ENCODE measurements at regions not wholly inside any gene's neighbourhood (a gene's known extent, or its start where the extent isn't known, plus 50 kb on each side); places are given as distances from the start of the nearest gene placed in this dataset.

GRCh38 chr17:68675723-68676122, 74.6 kb upstream of the FAM20A start:
- RAD21 ChIA-PET (ENCODE audit: unreplicated experiment), result no interaction called here

More at GRCh38 chr17:68675723-68676122, 74.6 kb upstream of the FAM20A start:
- H4K20me1 ChIP-seq (ENCODE audit: control insufficient read depth, insufficient read depth), result no peaks in the 10 kb centered on the region
- H3K27ac ChIP-seq (ENCODE audit: control insufficient read depth, insufficient read depth), result no peak overlapping the region
- WGBS (ENCODE audit: insufficient coverage, insufficient replicate concordance, low lambda C conversion rate, missing lambda C conversion rate), result 17% methylated on average over 5 of the region's 5 CpGs
- no peak overlapping the region for H2AFZ ChIP-seq (ENCODE audit: control insufficient read depth, low read depth, low read length)
- no peak for FAIRE-seq
- no peak for ATAC-seq
- SMC1A ChIA-PET (ENCODE audit: uncharacterized antibody, unreplicated experiment), result no interaction called here
- H3K4me2 ChIP-seq (ENCODE audit: control insufficient read depth, insufficient read depth), result no peak overlapping the region
- in situ Hi-C loops (cut with MboI) (no loop called here), intact Hi-C loops (cut with micrococcal nuclease; ENCODE audit: unreplicated experiment) (no loop called here)
- H3K4me1 ChIP-seq (ENCODE audit: control insufficient read depth, insufficient read depth, low read length), result no peaks in the 10 kb centered on the region
- no peak overlapping the region for H3K4me3 ChIP-seq
- BruUV-seq (replicated peaks), result no TSS peak
- no peak for DNase-seq (ENCODE audit: low read depth, low spot score)
- TF ChIP-seq ATF7 (IDR thresholded peaks at IDR 0.05; ENCODE audit: low read depth) (no peak), SREBF1 (IDR thresholded peaks at IDR 0.05; ENCODE audit: low read length) (no peak), STAT3 (IDR thresholded peaks at IDR 0.05; ENCODE audit: low read depth, low read length) (no peak), TCF7 (IDR thresholded peaks at IDR 0.05; ENCODE audit: borderline replicate concordance) (no peak), NR2C1 (IDR thresholded peaks at IDR 0.05) (no peak), PKNOX1 (IDR thresholded peaks at IDR 0.05) (no peak), CEBPB (IDR thresholded peaks at IDR 0.05; ENCODE audit: borderline replicate concordance in 1 of 2, low read depth in 2 of 2, low read length in 2 of 2) (no peak), RB1 (IDR thresholded peaks at IDR 0.05; ENCODE audit: borderline replicate concordance) (no peak), SMAD5 (IDR thresholded peaks at IDR 0.05; ENCODE audit: low read depth) (no peak), ELK1 (IDR thresholded peaks at IDR 0.05; ENCODE audit: low read depth, low read length) (no peak), YBX1 (IDR thresholded peaks at IDR 0.05) (no peak)
- TF ChIP-seq, protein P1, sequence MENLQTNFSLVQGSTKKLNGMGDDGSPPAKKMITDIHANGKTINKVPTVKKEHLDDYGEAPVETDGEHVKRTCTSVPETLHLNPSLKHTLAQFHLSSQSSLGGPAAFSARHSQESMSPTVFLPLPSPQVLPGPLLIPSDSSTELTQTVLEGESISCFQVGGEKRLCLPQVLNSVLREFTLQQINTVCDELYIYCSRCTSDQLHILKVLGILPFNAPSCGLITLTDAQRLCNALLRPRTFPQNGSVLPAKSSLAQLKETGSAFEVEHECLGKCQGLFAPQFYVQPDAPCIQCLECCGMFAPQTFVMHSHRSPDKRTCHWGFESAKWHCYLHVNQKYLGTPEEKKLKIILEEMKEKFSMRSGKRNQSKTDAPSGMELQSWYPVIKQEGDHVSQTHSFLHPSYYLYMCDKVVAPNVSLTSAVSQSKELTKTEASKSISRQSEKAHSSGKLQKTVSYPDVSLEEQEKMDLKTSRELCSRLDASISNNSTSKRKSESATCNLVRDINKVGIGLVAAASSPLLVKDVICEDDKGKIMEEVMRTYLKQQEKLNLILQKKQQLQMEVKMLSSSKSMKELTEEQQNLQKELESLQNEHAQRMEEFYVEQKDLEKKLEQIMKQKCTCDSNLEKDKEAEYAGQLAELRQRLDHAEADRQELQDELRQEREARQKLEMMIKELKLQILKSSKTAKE (IDR thresholded peaks at IDR 0.05; ENCODE audit: low read depth, poor library complexity, severe bottlenecking), result no peak
- TF ChIP-seq, protein P2, sequence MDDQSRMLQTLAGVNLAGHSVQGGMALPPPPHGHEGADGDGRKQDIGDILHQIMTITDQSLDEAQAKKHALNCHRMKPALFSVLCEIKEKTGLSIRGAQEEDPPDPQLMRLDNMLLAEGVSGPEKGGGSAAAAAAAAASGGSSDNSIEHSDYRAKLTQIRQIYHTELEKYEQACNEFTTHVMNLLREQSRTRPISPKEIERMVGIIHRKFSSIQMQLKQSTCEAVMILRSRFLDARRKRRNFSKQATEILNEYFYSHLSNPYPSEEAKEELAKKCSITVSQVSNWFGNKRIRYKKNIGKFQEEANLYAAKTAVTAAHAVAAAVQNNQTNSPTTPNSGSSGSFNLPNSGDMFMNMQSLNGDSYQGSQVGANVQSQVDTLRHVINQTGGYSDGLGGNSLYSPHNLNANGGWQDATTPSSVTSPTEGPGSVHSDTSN (IDR thresholded peaks at IDR 0.05; ENCODE audit: insufficient replicate concordance, low read depth, low read length), result no peak
- H3K36me3 ChIP-seq (ENCODE audit: control insufficient read depth in 2 of 2, insufficient read depth in 2 of 2, low read length in 1 of 2), result no peaks in the 10 kb centered on the region
- H3K9me3 ChIP-seq (replicated peaks; ENCODE audit: control insufficient read depth, insufficient read depth, low read length), result no peaks in the 10 kb centered on the region
- POLR2A ChIA-PET, result no interaction called here
- H3K79me2 ChIP-seq (ENCODE audit: control insufficient read depth, insufficient read depth, low read length), result no peaks in the 10 kb centered on the region
- no peak overlapping the region for H3K9ac ChIP-seq (ENCODE audit: control insufficient read depth, insufficient read depth, low read length)
- CTCF ChIA-PET, result no interaction called here
- H3K27me3 ChIP-seq (replicated peaks in 1 of 2; ENCODE audit: control insufficient read depth in 2 of 2, insufficient read depth in 2 of 2, low read length in 1 of 2), result no peaks in the 10 kb centered on the region; a peak in 2 of 4 replicates
